NCI-H2196 treated with DMSO at 0.1 percent for 48 hours (cell line): ENCODE measurements at regions not wholly inside any gene's neighbourhood (a gene's known extent, or its start where the extent isn't known, plus 50 kb on each side); places are given as distances from the start of the nearest gene placed in this dataset.
"Not testable (repeated sequence)": the region's sequence is repeated elsewhere in the genome, so short reads cannot be mapped to it uniquely, and the experiment has no call there.

Source experiments
- DNase-seq: peaks from one replicate; lab custom pipeline; 2025; ENCODE audit not compliant: unreplicated experiment; lab: John Stamatoyannopoulos, UW

DNA sequence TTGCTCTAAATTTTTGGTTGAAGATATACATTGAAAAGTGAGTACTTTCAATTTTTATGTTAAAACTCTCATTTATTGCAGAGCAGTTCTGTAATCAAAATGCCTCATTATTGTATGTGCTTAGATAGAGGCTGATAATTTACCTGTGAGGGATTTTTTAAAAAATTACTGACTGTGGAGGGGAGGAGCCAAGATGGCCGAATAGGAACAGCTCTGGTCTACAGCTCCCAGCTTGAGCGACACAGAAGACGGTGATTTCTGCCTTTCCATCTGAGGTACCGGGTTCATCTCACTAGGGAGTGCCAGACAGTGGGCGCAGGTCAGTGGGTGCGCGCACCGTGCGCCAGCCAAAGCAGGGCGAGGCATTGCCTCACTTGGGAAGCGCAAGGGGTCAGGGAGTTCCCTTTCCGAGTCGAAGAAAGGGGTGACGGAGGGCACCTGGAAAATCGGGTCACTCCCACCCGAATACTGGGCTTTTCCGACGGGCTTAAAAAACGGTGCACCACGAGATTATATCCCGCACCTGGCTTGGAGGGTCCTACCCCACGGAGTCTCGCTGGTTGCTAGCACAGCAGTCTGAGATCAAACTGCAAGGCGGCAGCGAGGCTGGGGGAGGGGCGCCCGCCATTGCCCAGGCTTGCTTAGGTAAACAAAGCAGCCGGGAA is 89.4 kb downstream of the DDX11 start:
- not testable (repeated sequence) for DNase-seq

DNA sequence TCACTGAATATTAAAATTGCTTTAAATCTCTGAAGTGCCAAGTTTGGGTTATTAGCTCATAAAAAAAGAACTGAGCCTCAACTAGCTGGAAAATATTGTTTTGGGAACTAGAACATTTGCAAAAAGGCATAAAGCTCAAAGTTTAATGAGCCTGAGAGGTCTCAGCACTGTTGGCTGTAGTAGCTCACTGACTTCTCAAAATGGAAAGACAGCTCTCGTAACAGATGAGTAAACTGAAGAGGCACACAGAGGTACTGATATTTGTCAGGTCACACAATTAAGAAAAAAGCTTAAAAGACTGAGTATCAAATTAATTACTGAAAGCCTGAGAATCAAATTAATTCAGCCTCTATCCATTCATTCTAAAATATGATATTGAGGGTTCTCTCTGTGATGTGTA is 100.6 kb downstream of the DDX11 start:
- not testable (repeated sequence) for DNase-seq

DNA sequence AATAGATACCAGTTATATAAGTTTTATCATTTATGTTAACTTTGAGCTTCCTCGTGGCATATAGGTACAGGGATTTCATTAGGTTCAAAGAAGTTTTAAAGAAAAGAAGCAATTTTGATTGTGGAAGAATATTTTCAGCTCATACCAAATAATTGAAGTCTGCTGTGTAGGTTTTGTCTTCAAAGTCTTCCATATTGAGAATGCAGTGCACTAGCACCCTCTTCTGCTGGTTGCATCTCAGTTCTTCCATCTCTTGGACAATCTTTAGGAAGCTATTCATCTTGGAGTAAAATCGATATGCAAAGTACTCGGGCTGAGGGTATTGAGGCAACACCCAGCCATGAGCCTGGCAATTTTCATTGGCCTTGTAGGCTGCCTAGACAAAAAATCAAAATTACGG is 103.9 kb downstream of the DDX11 start:
- DNase-seq, result not testable (repeated sequence)

DNA sequence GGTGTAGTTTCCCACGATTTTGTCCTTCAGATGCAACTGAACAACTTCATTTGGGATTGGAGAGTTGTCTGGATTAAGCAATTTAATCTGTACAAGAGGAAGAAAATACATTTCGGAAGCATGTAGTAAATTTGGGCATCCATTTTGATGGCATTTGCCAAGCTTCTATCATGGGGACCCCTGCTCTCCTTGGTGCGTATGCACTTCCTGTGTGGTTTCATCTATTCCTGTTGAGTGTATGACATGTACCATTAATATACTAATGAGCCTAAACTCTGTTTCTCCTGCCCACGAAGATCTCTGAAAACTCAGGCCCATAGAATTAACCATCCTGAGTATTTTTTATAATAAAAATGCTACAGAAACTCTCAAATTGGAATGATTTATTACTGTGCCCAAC is 105.2 kb downstream of the DDX11 start:
- not testable (repeated sequence) for DNase-seq

DNA sequence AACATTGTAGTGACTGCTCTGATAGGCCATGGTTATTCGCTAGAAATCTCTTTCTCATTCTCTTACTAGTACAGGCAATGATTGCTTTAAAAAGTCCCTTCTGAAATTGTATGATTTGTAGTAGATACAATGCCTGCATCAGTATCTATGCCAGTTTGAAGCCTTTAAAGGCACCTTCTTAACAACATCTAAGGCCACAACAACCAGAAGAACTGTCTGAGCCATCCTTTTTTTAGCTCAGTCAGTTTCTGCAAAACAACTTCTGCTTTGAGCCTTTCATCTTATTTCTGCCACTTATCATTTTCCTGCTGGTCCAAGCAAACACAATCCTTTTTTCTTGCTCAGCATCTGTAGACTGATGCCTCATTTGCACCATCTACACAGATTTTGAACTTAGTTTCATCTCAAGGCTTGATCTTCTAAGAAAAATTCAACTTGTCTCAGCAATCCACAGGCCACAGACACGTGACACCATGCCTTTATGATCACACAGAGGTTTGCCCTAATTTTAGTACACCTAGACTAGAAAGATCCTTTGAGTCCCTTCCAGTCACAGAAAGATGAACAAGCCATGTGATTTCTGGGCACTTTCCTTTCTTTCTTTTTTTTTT is 106.1 kb downstream of the DDX11 start:
- not testable (repeated sequence) for DNase-seq

DNA sequence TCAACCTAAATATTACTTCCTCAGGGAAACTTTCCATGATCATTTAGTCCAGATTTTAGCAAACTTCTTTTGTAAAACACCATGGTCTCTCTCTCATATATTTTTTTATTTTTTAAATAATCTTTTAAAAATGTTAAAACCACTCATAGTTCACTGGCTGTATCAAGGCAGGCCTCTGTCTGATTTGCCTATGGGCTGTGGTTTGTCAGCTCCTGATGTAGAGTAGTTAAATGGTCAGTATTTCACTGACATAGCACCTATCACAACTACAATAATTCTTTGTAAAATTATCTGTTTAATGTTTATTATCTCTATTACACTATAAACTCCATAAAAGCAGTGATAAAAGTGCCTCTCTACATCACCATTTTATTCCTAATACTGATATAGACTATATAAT is 108.9 kb downstream of the DDX11 start:
- DNase-seq, result not testable (repeated sequence)

DNA sequence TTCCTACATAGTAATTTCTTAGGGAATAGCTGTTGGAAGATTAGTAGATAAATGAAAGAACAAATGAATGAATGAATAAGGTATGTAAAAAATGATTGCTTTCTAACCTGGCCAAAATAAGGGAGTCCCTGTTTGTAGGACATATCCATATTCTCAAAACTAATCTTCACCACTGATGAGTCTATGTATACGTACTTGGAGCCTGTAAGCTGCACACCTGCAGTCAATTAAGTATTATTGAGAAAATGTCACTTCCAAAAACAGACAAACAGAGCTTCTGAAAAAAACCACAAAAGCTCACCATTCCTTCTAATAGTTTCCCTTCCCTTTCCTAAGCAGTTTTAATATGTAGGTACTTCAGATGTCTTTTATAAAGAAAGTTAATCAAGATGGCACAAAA is 109.4 kb downstream of the DDX11 start:
- DNase-seq, result not testable (repeated sequence)

DNA sequence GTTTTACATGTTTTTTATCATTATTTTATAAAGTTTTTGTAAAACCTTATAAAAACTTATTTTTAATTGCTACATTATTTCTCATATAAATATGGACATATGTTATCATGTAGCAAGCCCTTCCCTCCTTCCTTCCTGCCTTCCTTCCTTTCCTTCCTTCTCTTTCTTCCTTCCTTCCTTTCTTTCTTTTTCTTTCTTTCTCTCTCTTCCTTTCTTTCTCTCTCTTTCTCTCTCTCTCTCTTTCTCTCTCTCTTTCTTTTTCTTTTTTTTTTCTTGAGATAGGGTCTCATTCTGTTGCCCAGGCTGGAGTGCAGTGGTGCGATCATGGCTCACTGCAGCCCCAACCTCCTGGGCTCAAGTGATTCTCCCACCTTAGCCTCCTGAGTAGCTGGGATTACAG is 110.2 kb downstream of the DDX11 start:
- DNase-seq, result not testable (repeated sequence)

DNA sequence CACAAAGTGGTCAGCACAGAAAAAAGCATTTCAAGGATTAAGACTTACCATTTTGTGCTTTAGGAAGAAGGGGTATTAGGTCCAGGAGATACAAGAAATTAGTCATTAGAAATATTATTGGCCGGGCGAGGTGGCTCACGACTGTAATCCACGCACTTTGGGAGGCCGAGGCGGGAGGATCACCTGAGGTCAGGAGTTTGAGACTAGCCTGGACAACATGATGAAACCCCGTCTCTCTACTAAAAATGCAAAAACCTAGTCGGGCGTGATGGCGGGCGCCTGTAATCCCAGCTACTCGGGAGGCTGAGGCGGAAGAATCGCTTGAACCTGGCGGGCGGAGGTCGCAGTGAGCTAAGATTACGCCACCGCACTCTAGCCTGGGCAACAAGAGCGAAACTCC is 111.0 kb downstream of the DDX11 start:
- DNase-seq, result not testable (repeated sequence)

DNA sequence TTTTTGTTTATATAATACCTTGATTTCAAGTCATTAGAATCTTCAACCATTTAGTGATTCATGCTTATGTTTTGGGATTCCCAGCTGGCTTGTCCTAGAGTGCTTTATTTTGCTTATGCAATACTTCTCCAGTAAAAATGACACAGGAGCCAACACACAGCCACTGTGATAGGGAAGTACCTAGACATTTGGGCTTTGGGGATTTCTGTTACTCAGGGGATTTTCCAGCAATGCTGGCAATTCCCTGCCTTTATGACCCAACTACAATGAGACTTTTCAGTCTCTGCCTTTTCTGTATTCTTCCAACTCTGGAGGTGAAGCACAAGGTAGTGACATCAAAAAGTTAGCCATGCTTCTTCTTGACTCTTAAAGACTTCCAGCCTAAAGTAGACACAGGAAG is 119.0 kb downstream of the DDX11 start:
- not testable (repeated sequence) for DNase-seq

DNA sequence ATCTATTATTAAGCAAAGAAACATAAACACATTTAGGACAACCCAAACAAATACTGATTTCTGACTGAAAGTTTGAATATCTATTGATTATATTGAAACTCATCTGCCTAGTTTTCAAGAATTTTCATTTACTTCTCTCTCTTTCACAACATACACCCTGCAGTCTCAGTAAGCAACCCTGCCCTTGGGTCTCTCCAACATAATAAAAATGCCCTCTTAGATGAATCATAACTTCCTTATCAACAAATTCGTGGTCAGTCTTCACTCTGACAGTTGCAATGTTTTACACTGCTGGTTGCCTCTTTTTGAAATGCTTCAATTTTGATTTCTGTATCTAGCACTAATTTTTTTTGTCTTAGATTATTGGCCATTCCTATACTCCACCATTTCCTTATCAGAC is 122.0 kb downstream of the DDX11 start:
- not testable (repeated sequence) for DNase-seq

DNA sequence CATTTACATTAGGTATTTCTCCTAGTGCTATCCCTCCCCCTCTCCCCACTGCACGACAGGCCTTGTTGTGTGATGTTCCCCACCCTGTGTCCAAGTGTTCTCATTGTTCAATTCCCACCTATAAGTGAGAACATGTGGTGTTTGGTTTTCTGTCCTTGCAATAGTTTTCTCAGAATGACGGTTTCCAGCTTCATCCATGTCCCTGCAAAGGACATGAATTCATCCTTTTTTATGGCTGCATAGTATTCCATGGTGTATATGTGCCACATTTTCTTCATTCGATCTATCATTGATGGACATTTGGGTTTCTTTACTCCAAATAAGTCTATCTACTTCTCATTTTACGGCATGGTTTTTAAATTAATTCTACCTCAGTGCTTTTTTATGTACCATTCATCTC is 125.8 kb downstream of the DDX11 start:
- DNase-seq, result not testable (repeated sequence)

DNA sequence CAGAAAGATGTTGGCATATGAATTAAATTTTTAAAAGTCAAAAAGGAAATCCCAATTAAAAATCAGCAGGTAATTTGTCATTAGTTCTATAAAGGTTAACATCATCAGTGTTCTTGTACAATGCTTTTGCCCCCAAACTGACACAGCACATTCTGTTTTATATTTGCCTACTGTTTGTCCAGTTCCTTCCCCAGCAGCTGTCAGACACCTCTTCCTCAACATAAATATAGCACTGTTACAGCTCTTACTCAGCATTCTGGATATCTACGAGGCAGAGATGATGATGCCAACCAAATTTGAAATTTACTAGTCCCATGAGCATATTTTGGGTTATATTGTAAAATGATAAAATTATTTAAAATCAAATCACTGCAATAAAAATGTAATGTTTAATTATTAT is 124.6 kb downstream of the SINHCAF start:
- DNase-seq, result no peak

DNA sequence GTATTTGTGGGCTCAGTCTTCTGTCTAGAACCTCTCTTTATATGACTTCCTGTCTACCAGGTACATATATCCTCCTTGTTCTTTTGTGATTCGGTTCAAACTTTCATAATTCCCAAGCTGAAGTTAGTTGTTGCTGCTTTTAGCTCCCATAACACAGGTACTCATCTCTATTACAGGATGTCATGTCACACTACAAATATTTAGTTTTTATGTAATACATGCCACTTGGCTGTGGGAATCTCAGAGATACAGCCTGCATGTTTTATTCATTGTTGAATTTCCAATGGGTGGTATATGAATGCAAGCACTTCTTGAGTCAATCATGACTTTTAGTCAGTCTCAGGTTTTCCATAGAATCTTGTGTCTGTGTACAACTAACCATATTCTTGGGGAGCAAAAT is 122.7 kb downstream of the SINHCAF start:
- no peak for DNase-seq

DNA sequence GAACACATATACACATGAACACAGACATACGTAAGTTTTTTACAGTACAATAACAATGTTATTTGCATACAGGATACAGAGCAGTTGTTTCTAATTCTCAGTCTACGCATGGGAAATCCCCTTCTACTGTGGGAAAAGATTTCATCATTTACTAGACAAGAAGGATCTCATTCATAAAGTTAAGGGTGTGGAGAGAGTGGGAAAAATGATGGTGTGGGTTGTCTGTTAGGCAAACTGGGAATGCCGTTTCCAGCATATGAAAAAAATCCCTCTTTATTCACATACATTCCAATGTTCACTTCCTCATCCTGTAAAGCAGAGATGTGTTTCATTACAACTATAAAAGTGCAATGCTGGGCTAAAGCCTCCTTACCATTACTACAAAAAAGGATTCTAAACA is 120.9 kb downstream of the SINHCAF start:
- DNase-seq, result no peak

DNA sequence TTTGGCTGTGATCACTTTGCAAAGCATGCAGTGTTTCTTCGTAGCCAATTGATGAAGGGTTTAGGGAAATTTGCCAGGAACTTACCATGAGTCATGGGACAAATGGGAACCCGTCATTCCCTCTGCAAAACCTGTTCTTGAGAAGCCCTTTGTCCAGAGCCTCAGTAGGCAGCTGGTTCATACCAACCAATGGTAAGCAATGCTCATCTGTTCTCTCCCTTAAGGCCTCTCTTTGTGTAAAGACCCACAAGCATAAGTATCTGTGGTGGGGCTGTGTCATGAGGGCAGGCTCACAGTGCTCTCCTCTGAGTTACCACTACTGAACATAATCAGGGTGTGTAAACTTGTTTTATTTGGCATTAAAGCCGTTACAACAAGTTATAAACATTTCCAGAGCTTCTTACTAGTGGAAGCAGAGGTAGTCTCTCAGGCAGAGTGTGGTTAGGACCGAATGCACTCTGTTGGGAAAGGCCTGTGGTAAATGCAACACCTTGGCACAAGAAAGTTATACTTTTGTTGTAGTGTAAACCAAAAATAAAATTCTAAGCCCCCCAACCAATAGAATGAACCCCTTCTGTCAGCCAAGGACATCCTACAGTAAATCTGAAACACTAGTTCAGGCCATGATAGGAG is 119.8 kb downstream of the SINHCAF start:
- no peak for DNase-seq

DNA sequence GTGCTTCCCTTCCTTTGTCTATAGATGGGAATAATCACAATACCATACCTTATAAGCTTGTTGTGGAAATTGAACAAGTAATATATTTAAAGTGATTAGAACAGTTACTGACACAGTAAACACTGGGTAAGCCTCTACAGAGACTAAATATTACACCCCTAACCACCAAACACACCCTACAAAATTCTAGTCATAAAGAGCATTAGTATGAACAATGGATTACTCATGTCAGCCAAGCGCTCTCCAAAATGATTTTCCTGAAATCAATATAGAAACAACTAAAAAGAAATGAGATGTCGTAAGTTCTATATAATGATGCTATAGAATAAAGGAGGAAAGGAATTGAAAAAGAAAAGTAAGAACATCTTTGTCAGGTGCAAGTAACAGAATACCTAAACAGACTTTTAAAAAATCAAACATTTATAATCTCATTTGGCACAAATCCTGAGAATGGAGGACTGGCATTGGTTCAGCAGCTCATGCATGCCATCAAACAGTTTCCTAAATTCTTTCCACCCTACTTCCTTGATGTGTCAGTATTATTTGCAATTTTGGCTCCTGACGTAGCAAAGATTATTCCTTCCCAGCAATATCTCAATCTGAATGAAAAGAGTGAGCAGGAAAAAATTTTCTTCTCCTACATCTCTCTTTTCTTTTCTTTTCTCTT is 118.0 kb downstream of the SINHCAF start:
- no peak for DNase-seq

DNA sequence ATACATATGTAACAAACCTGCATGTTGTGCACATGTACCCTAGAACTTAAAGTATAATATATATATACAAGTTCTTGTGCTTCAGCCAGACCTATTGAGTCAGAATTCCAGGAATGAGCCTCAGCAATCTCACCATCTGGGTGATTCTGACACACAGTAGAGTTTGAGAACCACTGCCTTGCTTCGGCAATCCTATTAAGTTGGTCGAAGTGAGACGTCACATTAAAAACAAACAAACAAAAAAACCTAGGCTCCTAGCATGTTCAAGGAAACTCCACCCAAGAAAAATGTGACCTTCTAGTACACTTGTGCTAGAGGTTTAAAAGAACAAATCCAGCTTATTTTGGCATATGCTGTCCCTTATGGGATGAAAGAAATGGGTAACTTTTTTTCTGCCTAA is 115.8 kb downstream of the SINHCAF start:
- DNase-seq, result no peak

DNA sequence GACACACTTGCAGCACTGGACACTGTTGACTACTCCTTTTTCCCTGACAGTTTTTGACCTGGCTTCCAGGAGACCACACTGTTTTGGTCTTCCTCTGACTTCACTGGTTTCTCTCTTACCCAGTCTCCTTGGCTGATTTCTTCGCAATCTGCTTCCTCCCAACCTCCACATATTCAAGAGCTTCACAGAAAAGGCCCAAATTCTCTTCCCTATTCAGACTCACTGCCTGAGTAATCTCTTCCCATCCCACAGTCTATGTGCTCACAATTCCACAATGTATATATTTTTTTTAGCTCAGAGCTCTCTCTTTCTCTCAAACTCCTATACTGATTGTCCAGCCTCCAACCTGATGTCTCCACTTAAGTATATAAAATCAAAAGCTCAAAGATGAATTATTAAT is 115.4 kb downstream of the SINHCAF start:
- no peak for DNase-seq

DNA sequence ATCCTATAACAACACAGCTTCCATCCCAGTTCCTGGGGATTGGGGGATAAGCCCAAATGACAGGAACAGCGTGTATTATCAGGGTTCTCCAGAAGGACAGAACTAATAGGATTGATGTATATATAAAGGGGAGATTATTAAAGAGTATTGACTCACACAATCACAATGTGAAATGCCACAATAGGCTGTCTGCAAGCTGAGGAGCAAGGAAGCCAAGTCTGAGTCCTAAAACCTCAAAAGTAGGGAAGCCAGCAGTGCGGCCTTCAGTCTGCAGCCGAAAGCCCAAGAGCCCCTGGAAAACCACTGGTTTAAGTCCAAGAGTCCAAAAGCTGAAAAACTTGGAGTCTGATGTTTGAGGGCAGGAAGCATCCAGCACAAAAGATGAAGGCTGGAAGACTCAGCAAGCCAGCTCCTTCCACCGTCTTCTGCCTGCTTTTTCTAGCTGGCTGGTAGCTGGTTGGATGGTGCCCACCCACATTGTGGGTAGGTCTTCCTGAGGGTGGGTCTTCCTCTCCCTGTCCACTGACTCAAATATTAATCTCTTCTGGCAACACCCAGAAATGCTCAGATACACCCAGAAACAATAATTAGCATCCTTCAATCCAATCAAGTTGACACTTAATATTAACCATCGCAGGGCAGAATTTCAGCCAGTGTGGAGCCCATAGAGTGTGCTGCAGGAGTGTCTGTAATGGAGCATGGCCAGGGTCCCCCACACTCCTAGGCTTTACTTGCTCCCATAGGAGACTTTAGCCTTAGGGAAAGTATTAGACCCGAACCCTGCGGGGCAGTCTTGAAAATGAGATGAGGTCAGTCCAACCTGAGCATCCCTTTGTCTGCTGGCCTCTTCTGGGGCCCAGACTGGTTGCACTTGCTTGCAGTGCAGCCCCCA is 111.1 kb downstream of the SINHCAF start:
- DNase-seq, result no peak
